ENCODE measurements at regions not wholly inside any gene's neighbourhood (a gene's known extent, or its start where the extent isn't known, plus 50 kb on each side); places are given as distances from the start of the nearest gene placed in this dataset.

GRCh38 chr11:127379686-127380085 lies 379.1 kb upstream of the KIRREL3 start:
- Mint-ChIP-seq H3K27me3 (ENCODE audit: low read depth) (no peaks in the 10 kb centered on the region), H3K4me1 (no peaks in the 10 kb centered on the region), H3K27ac (ENCODE audit: unreplicated experiment) (no peak overlapping the region), H3K36me3 (ENCODE audit: low read depth) (no peaks in the 10 kb centered on the region), H3K4me3 (no peak overlapping the region), H3K9me3 (no peaks in the 10 kb centered on the region)
- DNase-seq (ENCODE audit: low read depth, low spot score), result no peak
- TF ChIP-seq CTCF (conservative IDR thresholded peaks at IDR 0.05), result no peak

DNA sequence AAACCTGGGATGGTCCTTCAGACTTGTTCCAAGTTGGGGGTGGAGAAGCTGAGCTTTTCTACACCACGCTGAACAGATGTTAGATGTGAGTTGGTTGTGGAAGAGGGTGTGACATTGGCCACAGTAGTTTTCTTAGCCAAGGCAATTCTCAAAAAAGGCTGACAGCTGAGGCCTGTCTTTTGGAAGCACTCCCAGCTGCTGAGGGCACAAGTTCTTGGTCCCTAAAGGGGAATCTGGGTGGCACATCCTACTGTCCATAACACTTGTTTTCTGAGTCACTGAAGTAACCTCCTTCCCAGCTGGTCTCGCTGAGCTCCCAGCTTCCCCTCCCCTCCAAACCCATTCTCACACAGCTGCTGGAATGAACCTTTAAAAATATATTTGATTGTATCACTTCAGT lies 375.7 kb upstream of the KIRREL3 start:
- Mint-ChIP-seq H3K9me3 (no peaks in the 10 kb centered on the region), H3K27me3 (ENCODE audit: low read depth) (peaks cover 3% of the 10 kb centered on the region), H3K4me3 (no peak overlapping the region), H3K4me1 (no peaks in the 10 kb centered on the region), H3K27ac (ENCODE audit: unreplicated experiment) (no peak overlapping the region), H3K36me3 (ENCODE audit: low read depth) (no peaks in the 10 kb centered on the region)
- no peak for TF ChIP-seq CTCF (conservative IDR thresholded peaks at IDR 0.05)
- DNase-seq (ENCODE audit: low read depth, low spot score), result no peak

DNA sequence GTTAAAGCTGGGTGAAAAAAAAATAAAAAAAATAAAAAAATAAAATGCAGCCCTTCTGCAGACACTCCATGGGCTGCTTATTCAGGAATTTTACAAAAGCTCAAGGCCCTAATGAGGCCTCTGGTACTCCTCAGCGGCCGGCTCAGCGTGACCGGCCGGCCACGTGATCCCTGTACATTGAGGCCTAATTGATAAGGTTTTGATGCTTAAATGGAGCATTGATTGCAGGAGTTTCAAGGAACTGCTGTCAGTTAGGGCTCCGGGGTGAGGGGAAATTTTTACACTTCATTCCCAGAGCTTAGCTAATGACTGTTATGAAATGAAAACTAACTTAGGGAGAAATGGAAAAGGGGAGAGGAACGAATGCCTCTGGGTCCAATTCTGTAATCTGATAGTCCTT lies 368.8 kb upstream of the KIRREL3 start:
- peaks cover 3% of the 10 kb centered on the region for H3K27me3 Mint-ChIP-seq (ENCODE audit: low read depth)
- DNase-seq (ENCODE audit: low read depth, low spot score), result no peak
- no peak overlapping the region for H3K4me3 Mint-ChIP-seq
- no peaks in the 10 kb centered on the region for H3K36me3 Mint-ChIP-seq (ENCODE audit: low read depth)
- TF ChIP-seq CTCF (conservative IDR thresholded peaks at IDR 0.05), result no peak
- no peaks in the 10 kb centered on the region for H3K4me1 Mint-ChIP-seq
- no peak overlapping the region for H3K27ac Mint-ChIP-seq (ENCODE audit: unreplicated experiment)
- H3K9me3 Mint-ChIP-seq, result no peaks in the 10 kb centered on the region

- peak overlapping the region; percentile 74 for H3K4me3 Mint-ChIP-seq
- no peaks in the 10 kb centered on the region for H3K27me3 Mint-ChIP-seq (ENCODE audit: low read depth)
- peaks cover 3% of the 10 kb centered on the region for H3K36me3 Mint-ChIP-seq (ENCODE audit: low read depth)
- peaks cover 6% of the 10 kb centered on the region for H3K4me1 Mint-ChIP-seq
- H3K27ac Mint-ChIP-seq (ENCODE audit: unreplicated experiment), result peak overlapping the region; percentile 69
- no peak for TF ChIP-seq CTCF (conservative IDR thresholded peaks at IDR 0.05)
- no peak for DNase-seq (ENCODE audit: low read depth, low spot score)
- peaks cover 3% of the 10 kb centered on the region for H3K9me3 Mint-ChIP-seq
Measured at GRCh38 chr11:127362754-127363308, 362.3 kb upstream of the KIRREL3 start.

DNA sequence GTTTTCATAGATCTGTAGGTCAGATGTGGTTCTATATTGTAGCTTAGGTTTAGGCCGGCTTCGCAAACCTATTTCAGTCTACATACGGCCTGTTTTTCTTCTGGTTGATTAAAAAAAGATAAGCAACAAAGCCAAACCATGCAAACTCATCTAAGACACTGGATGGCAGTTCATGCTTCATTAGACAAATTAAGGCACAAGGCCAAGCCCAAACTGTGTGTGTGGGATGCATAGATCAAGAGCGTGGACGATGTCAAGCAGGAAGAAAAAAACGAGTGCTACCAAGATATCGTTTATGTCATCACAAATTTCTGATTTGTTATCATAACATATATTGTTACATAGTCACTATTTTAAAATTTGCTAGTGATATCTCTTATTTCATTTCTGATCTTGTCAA lies 357.6 kb upstream of the KIRREL3 start:
- no peak overlapping the region for H3K4me3 Mint-ChIP-seq
- H3K4me1 Mint-ChIP-seq, result peaks cover 5% of the 10 kb centered on the region
- no peak overlapping the region for H3K27ac Mint-ChIP-seq (ENCODE audit: unreplicated experiment)
- no peak for DNase-seq (ENCODE audit: low read depth, low spot score)
- peaks cover 3% of the 10 kb centered on the region for H3K9me3 Mint-ChIP-seq
- H3K27me3 Mint-ChIP-seq (ENCODE audit: low read depth), result no peaks in the 10 kb centered on the region
- TF ChIP-seq CTCF (conservative IDR thresholded peaks at IDR 0.05), result no peak
- peaks cover 3% of the 10 kb centered on the region for H3K36me3 Mint-ChIP-seq (ENCODE audit: low read depth)

- Mint-ChIP-seq H3K4me1 (peaks cover 7% of the 10 kb centered on the region), H3K27me3 (ENCODE audit: low read depth) (no peaks in the 10 kb centered on the region)
- TF ChIP-seq CTCF (conservative IDR thresholded peaks at IDR 0.05), result no peak
Measured at GRCh38 chr11:127350476-127350875, 349.9 kb upstream of the KIRREL3 start.

More at GRCh38 chr11:127350476-127350875, 349.9 kb upstream of the KIRREL3 start:
- Mint-ChIP-seq H3K9me3 (peaks cover 9% of the 10 kb centered on the region), H3K36me3 (ENCODE audit: low read depth) (peaks cover 6% of the 10 kb centered on the region), H3K4me3 (no peak overlapping the region), H3K27ac (ENCODE audit: unreplicated experiment) (no peak overlapping the region)
- no peak for DNase-seq (ENCODE audit: low read depth, low spot score)

Measured in neural crest cell (in vitro differentiated cells).